IPS-20b (cell line): ENCODE measurements at regions not wholly inside any gene's neighbourhood (a gene's known extent, or its start where the extent isn't known, plus 50 kb on each side); places are given as distances from the start of the nearest gene placed in this dataset.

Experiments used
- H3K27ac ChIP-seq: one replicate; pipeline ENCODE4 v1.5.1; 2013; ENCODE audit warnings: low read length
- H3K27me3 ChIP-seq: 2 replicates; pipeline ENCODE4 v1.6.1; 2013; ENCODE audit warnings: mild to moderate bottlenecking, low read length, inconsistent platforms; ENCODE audit not compliant: insufficient read depth
- H3K36me3 ChIP-seq: 2 replicates; pipeline ENCODE4 v1.6.1; 2013; ENCODE audit warnings: low read depth, mild to moderate bottlenecking, inconsistent platforms, low read length, moderate library complexity; ENCODE audit not compliant: insufficient read depth
- H3K4me1 ChIP-seq: 2 replicates; pipeline ENCODE4 v1.6.1; 2013; ENCODE audit warnings: mild to moderate bottlenecking, control low read depth, inconsistent platforms, low read length, moderate library complexity; ENCODE audit not compliant: insufficient read depth
- H3K4me3 ChIP-seq: 2 replicates; pipeline ENCODE4 v1.5.1; 2013; ENCODE audit warnings: mild to moderate bottlenecking, low read length, inconsistent platforms
- H3K9ac ChIP-seq: 2 replicates; pipeline ENCODE4 v1.6.1; 2013; ENCODE audit warnings: low read depth, mild to moderate bottlenecking, inconsistent platforms, low read length, moderate library complexity
- H3K9me3 ChIP-seq: 2 replicates; pipeline ENCODE4 v1.6.1; 2013; ENCODE audit warnings: mild to moderate bottlenecking, low read depth, low read length, inconsistent platforms; ENCODE audit not compliant: insufficient read depth

DNA sequence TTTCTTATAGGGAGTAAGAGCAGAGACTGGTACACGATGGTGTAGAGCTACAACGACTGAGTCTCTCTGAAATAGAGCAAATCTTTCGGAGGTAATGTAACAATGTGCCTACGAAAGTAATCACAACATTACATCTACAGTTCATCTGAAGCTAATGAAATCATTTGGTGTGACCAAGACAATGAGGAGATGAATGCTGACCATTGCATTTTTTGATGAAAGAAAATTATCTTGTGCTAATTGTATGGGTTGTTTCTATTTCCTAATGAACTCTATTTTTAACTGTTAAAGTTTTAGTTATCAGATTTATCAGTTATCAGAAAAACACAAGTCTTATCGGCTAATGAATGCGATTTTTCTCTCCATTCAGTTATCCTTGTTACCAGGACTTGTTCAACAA is 913.4 kb downstream of the SLITRK6 start:
- Histone ChIP-seq H3K9ac (no peak overlapping the region), H3K27me3 (no peaks in the 10 kb centered on the region), H3K9me3 (no peaks in the 10 kb centered on the region), H3K36me3 (no peaks in the 10 kb centered on the region), H3K4me3 (no peak overlapping the region), H3K4me1 (no peaks in the 10 kb centered on the region), H3K27ac (no peak overlapping the region)

- Histone ChIP-seq H3K4me1 (no peaks in the 10 kb centered on the region), H3K4me3 (no peak overlapping the region)
These were observed 925.3 kb downstream of the SLITRK6 start for GRCh38 chr13:84873951-84874350.

GRCh38 chr13:84870190-84870589 is 929.0 kb downstream of the SLITRK6 start:
- H3K36me3 ChIP-seq, result no peaks in the 10 kb centered on the region
- H3K4me3 ChIP-seq, result no peak overlapping the region
- no peak overlapping the region for H3K9ac ChIP-seq
- H3K9me3 ChIP-seq, result no peaks in the 10 kb centered on the region
- peaks cover 8% of the 10 kb centered on the region; the same call in 1 of the 2 replicates for H3K4me1 ChIP-seq
- H3K27ac ChIP-seq, result no peak overlapping the region
- no peaks in the 10 kb centered on the region for H3K27me3 ChIP-seq

More at GRCh38 chr13:84873951-84874350, 925.3 kb downstream of the SLITRK6 start:
- no peak overlapping the region for H3K9ac ChIP-seq
- H3K27ac ChIP-seq, result no peak overlapping the region
- H3K27me3 ChIP-seq, result no peaks in the 10 kb centered on the region
- no peaks in the 10 kb centered on the region for H3K36me3 ChIP-seq
- H3K9me3 ChIP-seq, result peaks cover 4% of the 10 kb centered on the region; the same call in 1 of the 2 replicates

DNA sequence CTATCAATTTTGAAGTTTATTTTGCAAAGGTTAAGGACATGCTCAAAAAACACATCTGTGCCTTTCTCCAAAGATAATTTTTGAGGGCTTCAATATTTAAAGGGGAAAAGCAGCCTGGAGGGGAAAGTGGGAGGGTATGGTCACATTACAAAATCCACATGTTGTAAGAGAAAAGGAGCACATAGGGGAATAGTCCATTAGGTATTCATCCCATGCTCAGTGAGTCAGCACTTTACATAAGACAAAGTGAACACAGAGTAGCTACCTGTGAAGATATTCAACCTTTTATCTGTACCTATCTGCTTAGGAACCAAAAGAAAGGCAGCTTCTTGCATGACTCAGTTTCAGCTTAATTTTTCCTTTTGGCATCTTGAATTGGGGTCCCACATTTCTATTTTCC is 932.0 kb downstream of the SLITRK6 start:
- Histone ChIP-seq H3K27me3 (no peaks in the 10 kb centered on the region), H3K36me3 (no peaks in the 10 kb centered on the region), H3K4me1 (peaks cover 8% of the 10 kb centered on the region; the same call in 1 of the 2 replicates), H3K27ac (no peak overlapping the region), H3K9me3 (no peaks in the 10 kb centered on the region), H3K9ac (peak overlapping the region; percentile 41; the same call in 1 of the 2 replicates), H3K4me3 (no peak overlapping the region)

- no peaks in the 10 kb centered on the region for H3K36me3 ChIP-seq
- H3K4me3 ChIP-seq, result no peak overlapping the region
- no peaks in the 10 kb centered on the region for H3K9me3 ChIP-seq
- H3K27me3 ChIP-seq, result no peaks in the 10 kb centered on the region
- H3K27ac ChIP-seq, result no peak overlapping the region
- H3K4me1 ChIP-seq, result peaks cover 8% of the 10 kb centered on the region; the same call in 1 of the 2 replicates
- H3K9ac ChIP-seq, result no peak overlapping the region
These were observed 933.4 kb downstream of the SLITRK6 start for GRCh38 chr13:84865783-84866221.

DNA sequence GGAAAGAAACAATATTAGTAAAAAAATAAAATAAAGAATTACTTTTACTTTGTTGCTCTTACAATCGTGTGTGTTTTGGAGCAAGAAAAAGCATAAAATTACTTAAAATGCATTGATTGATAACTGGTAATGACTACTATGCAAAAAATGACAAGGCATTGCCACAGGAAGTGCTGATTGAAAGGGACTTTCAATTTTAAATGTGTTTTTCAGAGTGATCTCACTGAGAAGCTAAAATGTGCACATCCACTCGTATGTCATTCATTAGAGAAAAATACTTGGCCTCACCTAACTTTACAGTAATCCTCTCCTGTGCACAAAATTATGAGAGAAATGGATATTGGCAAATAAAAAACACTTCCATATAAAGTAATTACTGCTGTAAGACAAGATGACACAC is 934.9 kb downstream of the SLITRK6 start:
- Histone ChIP-seq H3K9me3 (no peaks in the 10 kb centered on the region), H3K4me3 (no peak overlapping the region), H3K27me3 (no peaks in the 10 kb centered on the region), H3K36me3 (no peaks in the 10 kb centered on the region), H3K4me1 (peaks cover 8% of the 10 kb centered on the region; the same call in 1 of the 2 replicates), H3K9ac (no peak overlapping the region), H3K27ac (no peak overlapping the region)

- H3K36me3 ChIP-seq, result no peaks in the 10 kb centered on the region
- H3K4me3 ChIP-seq, result no peak overlapping the region
- H3K27me3 ChIP-seq, result no peaks in the 10 kb centered on the region
- H3K9me3 ChIP-seq, result peaks cover 7% of the 10 kb centered on the region; the same call in 1 of the 2 replicates
- no peak overlapping the region for H3K9ac ChIP-seq
- no peaks in the 10 kb centered on the region for H3K4me1 ChIP-seq
- H3K27ac ChIP-seq, result no peak overlapping the region
These were observed 952.1 kb downstream of the SLITRK6 start for GRCh38 chr13:84847107-84847506.

- H3K4me3 ChIP-seq, result no peak overlapping the region
- H3K9ac ChIP-seq, result no peak overlapping the region
- no peaks in the 10 kb centered on the region for H3K4me1 ChIP-seq
- peaks cover 7% of the 10 kb centered on the region; the same call in 1 of the 2 replicates for H3K9me3 ChIP-seq
- H3K27ac ChIP-seq, result no peak overlapping the region
- H3K27me3 ChIP-seq, result no peaks in the 10 kb centered on the region
- H3K36me3 ChIP-seq, result no peaks in the 10 kb centered on the region
These were observed 953.2 kb downstream of the SLITRK6 start for GRCh38 chr13:84845907-84846619.

- Histone ChIP-seq H3K27me3 (no peaks in the 10 kb centered on the region), H3K27ac (no peak overlapping the region), H3K4me3 (no peak overlapping the region), H3K9me3 (peaks cover 7% of the 10 kb centered on the region; the same call in 1 of the 2 replicates), H3K9ac (no peak overlapping the region), H3K36me3 (no peaks in the 10 kb centered on the region), H3K4me1 (no peaks in the 10 kb centered on the region)
These were observed 954.7 kb downstream of the SLITRK6 start for GRCh38 chr13:84844473-84844872.

- Histone ChIP-seq H3K27me3 (no peaks in the 10 kb centered on the region), H3K4me1 (no peaks in the 10 kb centered on the region), H3K9ac (no peak overlapping the region), H3K36me3 (no peaks in the 10 kb centered on the region), H3K9me3 (peaks cover 7% of the 10 kb centered on the region; the same call in 1 of the 2 replicates), H3K4me3 (no peak overlapping the region), H3K27ac (no peak overlapping the region)
These were observed 955.9 kb downstream of the SLITRK6 start for GRCh38 chr13:84843368-84843767.

DNA sequence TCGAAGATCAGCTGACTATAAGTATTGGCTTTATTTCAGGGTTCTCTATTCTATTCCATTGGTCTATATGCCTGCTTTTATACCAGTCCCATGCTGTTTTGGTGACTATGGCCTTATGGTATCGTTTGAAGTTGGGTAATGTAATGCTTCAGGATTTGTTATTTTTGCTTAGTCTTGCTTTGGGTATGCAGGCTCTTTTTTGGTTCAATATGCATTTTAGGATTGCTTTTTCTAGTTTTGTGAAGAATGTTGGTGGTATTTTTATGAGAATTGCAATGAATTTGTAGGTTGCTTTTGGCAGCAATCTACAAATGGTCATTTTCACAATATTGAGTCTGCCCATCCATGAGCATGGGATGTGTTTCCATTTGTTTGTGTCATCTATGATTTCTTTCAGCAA is 951.9 kb upstream of the SLITRK1 start:
- Histone ChIP-seq H3K36me3 (no peaks in the 10 kb centered on the region), H3K9me3 (no peaks in the 10 kb centered on the region), H3K27me3 (no peaks in the 10 kb centered on the region), H3K4me1 (no peaks in the 10 kb centered on the region), H3K4me3 (no peak overlapping the region), H3K27ac (no peak overlapping the region), H3K9ac (no peak overlapping the region)
